H9 (cell line): ENCODE measurements at regions not wholly inside any gene's neighbourhood (a gene's known extent, or its start where the extent isn't known, plus 50 kb on each side); places are given as distances from the start of the nearest gene placed in this dataset.
"Not testable (repeated sequence)": the region's sequence is repeated elsewhere in the genome, so short reads cannot be mapped to it uniquely, and the experiment has no call there.

Source experiments
- DNase-seq: peaks from one replicate; pipeline ENCODE4 v3.0.0-alpha.2; 2017
- H2AFZ ChIP-seq: one replicate; pipeline ENCODE4 v1.6.1; 2013; ENCODE audit warnings: mild to moderate bottlenecking, low read length, control low read depth, moderate library complexity
- H2AK5ac ChIP-seq: 2 replicates; pipeline ENCODE4 v1.6.1; 2013; ENCODE audit warnings: low read length, control low read depth, mixed read lengths; ENCODE audit not compliant: insufficient read length
- H2BK120ac ChIP-seq: one replicate; pipeline ENCODE4 v1.6.1; 2013; ENCODE audit warnings: low read depth, mild to moderate bottlenecking, low read length, control low read depth, inconsistent platforms; ENCODE audit not compliant: poor library complexity, severe bottlenecking
- H2BK12ac ChIP-seq: 2 replicates; pipeline ENCODE4 v1.6.1; 2013; ENCODE audit warnings: low read length, control low read depth, mixed read lengths, low read depth; ENCODE audit not compliant: insufficient read length
- H2BK15ac ChIP-seq: 2 replicates; pipeline ENCODE4 v1.6.1; 2013; ENCODE audit warnings: low read depth, low read length, control low read depth
- H2BK20ac ChIP-seq: one replicate; pipeline ENCODE4 v1.6.1; 2013; ENCODE audit warnings: low read depth, mild to moderate bottlenecking, low read length, control low read depth, inconsistent platforms; ENCODE audit not compliant: poor library complexity, severe bottlenecking
- H2BK5ac ChIP-seq: 2 replicates; pipeline ENCODE4 v1.6.1; 2013; ENCODE audit warnings: low read length, control low read depth, mixed read lengths; ENCODE audit not compliant: insufficient read length
- H3K14ac ChIP-seq: 2 replicates; pipeline ENCODE4 v1.6.1; 2013; ENCODE audit warnings: low read length, control low read depth; ENCODE audit not compliant: insufficient read depth
- H3K18ac ChIP-seq: 2 replicates; pipeline ENCODE4 v1.6.1; 2013; ENCODE audit warnings: low read depth, mild to moderate bottlenecking, mixed read lengths, low read length, control low read depth; ENCODE audit not compliant: insufficient read length
- H3K23ac ChIP-seq: 2 replicates; pipeline ENCODE4 v1.6.1; 2013; ENCODE audit warnings: low read length, control low read depth, mixed read lengths, low read depth; ENCODE audit not compliant: insufficient read length
- H3K23me2 ChIP-seq: 2 replicates; pipeline ENCODE4 v1.6.1; 2013; ENCODE audit warnings: low read depth, mild to moderate bottlenecking, mixed read lengths, low read length, control low read depth; ENCODE audit not compliant: insufficient read length, poor library complexity, severe bottlenecking
- H3K27ac ChIP-seq: 2 replicates; pipeline ENCODE4 v1.5.1; 2013; ENCODE audit warnings: low read length, control low read depth, mixed read lengths, low read depth; ENCODE audit not compliant: insufficient read length
- H3K27me3 ChIP-seq: 2 replicates; pipeline ENCODE4 v1.6.1; 2013; ENCODE audit warnings: low read length, control low read depth, inconsistent platforms; ENCODE audit not compliant: insufficient read depth
- H3K4ac ChIP-seq: 2 replicates; pipeline ENCODE4 v1.6.1; 2013; ENCODE audit warnings: low read depth, mild to moderate bottlenecking, control low read depth, inconsistent platforms, low read length, moderate library complexity
- H3K4me1 ChIP-seq: 2 replicates; pipeline ENCODE4 v1.6.1; 2013; ENCODE audit warnings: low read length, control low read depth, inconsistent platforms; ENCODE audit not compliant: insufficient read depth
- H3K4me2 ChIP-seq: 2 replicates; pipeline ENCODE4 v1.6.1; 2013; ENCODE audit warnings: low read length, control low read depth, mixed read lengths; ENCODE audit not compliant: insufficient read length, insufficient read depth
- H3K56ac ChIP-seq: 2 replicates; pipeline ENCODE4 v1.6.1; 2013; ENCODE audit warnings: low read depth, mild to moderate bottlenecking, mixed read lengths, low read length, control low read depth; ENCODE audit not compliant: insufficient read length
- H3K79me1 ChIP-seq: 2 replicates; pipeline ENCODE4 v1.6.1; 2013; ENCODE audit warnings: low read depth, mild to moderate bottlenecking, moderate library complexity, low read length, control low read depth, inconsistent platforms; ENCODE audit not compliant: insufficient read depth, poor library complexity, severe bottlenecking
- H3K79me2 ChIP-seq: 2 replicates; pipeline ENCODE4 v1.6.1; 2013; ENCODE audit warnings: low read length, control low read depth, inconsistent platforms; ENCODE audit not compliant: insufficient read depth
- H3K9ac ChIP-seq: 2 replicates; pipeline ENCODE4 v1.6.1; 2013; ENCODE audit warnings: low read length, control low read depth, mixed read lengths; ENCODE audit not compliant: insufficient read length; ENCODE audit errors: extremely low read depth
- H3K9me3 ChIP-seq: one replicate; pipeline ENCODE4 v1.6.1; 2013; ENCODE audit warnings: low read depth, low read length, inconsistent platforms; ENCODE audit not compliant: control insufficient read depth
- H3T11ph ChIP-seq: one replicate; pipeline ENCODE4 v1.6.1; 2013; ENCODE audit warnings: mild to moderate bottlenecking, low read length, control low read depth, inconsistent platforms
- H4K20me1 ChIP-seq: one replicate; pipeline ENCODE4 v1.6.1; 2013; ENCODE audit not compliant: control insufficient read depth, insufficient read length, insufficient read depth
- H4K5ac ChIP-seq: 2 replicates; pipeline ENCODE4 v1.6.1; 2013; ENCODE audit warnings: low read depth, mild to moderate bottlenecking, mixed read lengths, low read length, control low read depth; ENCODE audit not compliant: insufficient read length
- H4K8ac ChIP-seq: replicated peaks from 2 replicates; pipeline ENCODE4 v1.6.1; 2013; ENCODE audit warnings: low read length, control low read depth, mixed read lengths, low read depth; ENCODE audit not compliant: insufficient read length
- H4K91ac ChIP-seq: 2 replicates; pipeline ENCODE4 v1.6.1; 2013; ENCODE audit warnings: low read depth, mild to moderate bottlenecking, moderate library complexity, mixed read lengths, low read length, control low read depth; ENCODE audit not compliant: insufficient read length
- H3K27ac Mint-ChIP-seq, 3 experiments: 2 replicates in 2 of 3; 3 replicates in 1 of 3; pipeline ENCODE4 v1.8.0; 2020 to 2021; ENCODE audit warnings: mixed read lengths in 3 of 3, mild to moderate bottlenecking in 1 of 3, moderate library complexity in 1 of 3
- H3K27me3 Mint-ChIP-seq: 2 replicates; pipeline ENCODE4 v1.8.0; 2021; ENCODE audit warnings: low read depth, mild to moderate bottlenecking, moderate library complexity, mixed read lengths
- H3K36me3 Mint-ChIP-seq, 3 experiments: 2 replicates in 2 of 3; 3 replicates in 1 of 3; pipeline ENCODE4 v1.8.0; 2020 to 2021; ENCODE audit warnings: low read depth in 3 of 3, mixed read lengths in 3 of 3; ENCODE audit not compliant: insufficient read depth in 1 of 3
- H3K4me1 Mint-ChIP-seq, 2 experiments: 2 replicates each; pipeline ENCODE4 v1.8.0; 2020; ENCODE audit warnings: mixed read lengths in 2 of 2
- H3K4me3 Mint-ChIP-seq, 2 experiments: 2 replicates in 1 of 2; 3 replicates in 1 of 2; pipeline ENCODE4 v1.8.0; 2020 to 2021; ENCODE audit warnings: mild to moderate bottlenecking in 2 of 2, mixed read lengths in 2 of 2, moderate library complexity in 1 of 2
- H3K9me3 Mint-ChIP-seq, 2 experiments: 2 replicates in 1 of 2; 3 replicates in 1 of 2; pipeline ENCODE4 v1.8.0; 2020; ENCODE audit warnings: mild to moderate bottlenecking in 2 of 2, mixed read lengths in 2 of 2, moderate library complexity in 1 of 2
- WGBS: extraction: QIAGEN DNeasy Blood & Tissue Kit; methylation state at CpG from one replicate; pipeline ENCODE4 v1.1.7; 2013; ENCODE audit warnings: missing lambda C conversion rate, low lambda C conversion rate, mixed read lengths; ENCODE audit not compliant: insufficient read length; ENCODE audit errors: extremely low coverage; 5-methylcytosine and 5-hydroxymethylcytosine counted together
- TF ChIP-seq, protein P1 (sequence below): fragments of 200-600 bp; sonication (generic); conservative IDR thresholded peaks from 3 replicates; pipeline ENCODE4 v1.8.0; 2021; ENCODE audit warnings: antibody characterized with exemption, mild to moderate bottlenecking

DNA sequence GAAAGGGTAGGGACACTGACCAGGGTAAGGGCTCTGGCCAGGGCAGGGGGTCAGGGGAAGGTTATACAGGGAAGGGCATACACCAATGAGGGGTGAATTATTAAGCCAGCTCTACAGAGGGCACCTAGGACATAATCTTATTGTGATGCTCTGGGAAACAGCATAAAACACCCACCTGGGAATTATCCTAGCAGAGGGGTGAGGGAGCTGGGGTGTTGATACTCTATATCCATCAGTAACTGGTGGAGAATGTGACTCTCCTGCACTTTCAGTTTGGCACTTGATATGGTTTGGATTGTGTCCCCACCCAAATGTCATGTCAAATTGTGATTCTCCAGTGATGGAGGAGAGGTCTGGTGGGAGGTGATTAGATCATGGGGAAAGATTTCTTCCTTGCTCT is 291.2 kb downstream of the ASMT start:
- no peaks in the 10 kb centered on the region for H3K23me2 ChIP-seq
- H3K4me1 Mint-ChIP-seq, result peaks cover 11 to 13% of the 10 kb centered on the region in 2 experiments
- no peak overlapping the region for H3K23ac ChIP-seq
- no peak overlapping the region for H2BK5ac ChIP-seq
- H3K4me3 Mint-ChIP-seq, result no peak overlapping the region
- no peak overlapping the region for H3K56ac ChIP-seq
- H3K79me2 ChIP-seq, result no peaks in the 10 kb centered on the region
- H2AFZ ChIP-seq, result no peak overlapping the region
- TF ChIP-seq, protein P1, sequence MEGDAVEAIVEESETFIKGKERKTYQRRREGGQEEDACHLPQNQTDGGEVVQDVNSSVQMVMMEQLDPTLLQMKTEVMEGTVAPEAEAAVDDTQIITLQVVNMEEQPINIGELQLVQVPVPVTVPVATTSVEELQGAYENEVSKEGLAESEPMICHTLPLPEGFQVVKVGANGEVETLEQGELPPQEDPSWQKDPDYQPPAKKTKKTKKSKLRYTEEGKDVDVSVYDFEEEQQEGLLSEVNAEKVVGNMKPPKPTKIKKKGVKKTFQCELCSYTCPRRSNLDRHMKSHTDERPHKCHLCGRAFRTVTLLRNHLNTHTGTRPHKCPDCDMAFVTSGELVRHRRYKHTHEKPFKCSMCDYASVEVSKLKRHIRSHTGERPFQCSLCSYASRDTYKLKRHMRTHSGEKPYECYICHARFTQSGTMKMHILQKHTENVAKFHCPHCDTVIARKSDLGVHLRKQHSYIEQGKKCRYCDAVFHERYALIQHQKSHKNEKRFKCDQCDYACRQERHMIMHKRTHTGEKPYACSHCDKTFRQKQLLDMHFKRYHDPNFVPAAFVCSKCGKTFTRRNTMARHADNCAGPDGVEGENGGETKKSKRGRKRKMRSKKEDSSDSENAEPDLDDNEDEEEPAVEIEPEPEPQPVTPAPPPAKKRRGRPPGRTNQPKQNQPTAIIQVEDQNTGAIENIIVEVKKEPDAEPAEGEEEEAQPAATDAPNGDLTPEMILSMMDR, result no peak
- no peak overlapping the region for H2BK120ac ChIP-seq
- peaks cover 4% of the 10 kb centered on the region; the same call in 1 of the 2 replicates for H3K27me3 Mint-ChIP-seq
- no peak overlapping the region for H3K4me2 ChIP-seq
- no peak overlapping the region for H3K27ac Mint-ChIP-seq
- no peak overlapping the region for H2BK12ac ChIP-seq
- no peak overlapping the region for H3K14ac ChIP-seq
- no peaks in the 10 kb centered on the region for H3K27me3 ChIP-seq
- no peaks in the 10 kb centered on the region for H4K20me1 ChIP-seq
- H2AK5ac ChIP-seq, result no peak overlapping the region
- H3K4me1 ChIP-seq, result no peaks in the 10 kb centered on the region
- no peaks in the 10 kb centered on the region for H3K79me1 ChIP-seq
- peaks cover 0 to 7% of the 10 kb centered on the region in 2 experiments; a peak in 4 of 5 replicates for H3K9me3 Mint-ChIP-seq
- H3K4ac ChIP-seq, result no peak overlapping the region
- H3K36me3 Mint-ChIP-seq, result peaks cover 0 to 4% (median 0%) of the 10 kb centered on the region in 3 experiments; a peak in 1 of 7 replicates
- no peak overlapping the region for H4K5ac ChIP-seq
- no peak overlapping the region for H2BK20ac ChIP-seq
- DNase-seq, result no peak
- H3K18ac ChIP-seq, result no peak overlapping the region
- H2BK15ac ChIP-seq, result no peak overlapping the region
- H3K9me3 ChIP-seq, result no peaks in the 10 kb centered on the region
- H3K9ac ChIP-seq, result no peak overlapping the region
- no peak overlapping the region for H4K91ac ChIP-seq
- no peak overlapping the region for H4K8ac ChIP-seq
- no peak overlapping the region for H3K27ac ChIP-seq
- H3T11ph ChIP-seq, result no peak overlapping the region

DNA sequence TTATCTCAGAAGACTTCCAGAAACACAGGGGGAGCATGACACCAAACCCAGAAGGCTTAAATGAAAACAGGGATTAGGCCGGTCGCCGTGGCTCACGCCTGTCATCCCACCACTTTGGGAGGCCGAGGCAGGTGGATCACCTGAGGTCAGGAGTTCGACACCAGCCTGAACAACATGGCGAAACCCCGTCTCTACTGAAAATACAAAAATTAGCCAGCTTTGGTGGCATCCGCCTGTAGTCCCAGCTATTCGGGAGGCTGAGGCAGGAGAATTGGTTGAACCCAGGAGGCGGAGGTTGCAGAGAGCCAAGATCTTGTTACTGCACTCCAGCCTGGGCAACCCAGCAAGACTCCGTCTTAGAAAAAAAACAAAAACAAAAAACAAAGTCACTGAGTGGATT is 294.1 kb downstream of the ASMT start:
- H3K4me2 ChIP-seq, H3K23me2 ChIP-seq, H3K27ac ChIP-seq, H3K79me2 ChIP-seq, H2AFZ ChIP-seq, H3K18ac ChIP-seq, H3K9me3 Mint-ChIP-seq, H4K20me1 ChIP-seq, H4K8ac ChIP-seq, H3K36me3 Mint-ChIP-seq, H3K56ac ChIP-seq, H3K4ac ChIP-seq, H3T11ph ChIP-seq, DNase-seq, H3K27ac Mint-ChIP-seq, H3K79me1 ChIP-seq, H3K4me1 ChIP-seq, H3K23ac ChIP-seq, H3K14ac ChIP-seq, H2BK12ac ChIP-seq, H4K5ac ChIP-seq, H3K27me3 ChIP-seq, H2AK5ac ChIP-seq, H2BK120ac ChIP-seq, H2BK15ac ChIP-seq, H4K91ac ChIP-seq, H2BK5ac ChIP-seq, H3K27me3 Mint-ChIP-seq, H3K9ac ChIP-seq, H2BK20ac ChIP-seq, H3K9me3 ChIP-seq, H3K4me3 Mint-ChIP-seq: not testable (repeated sequence)
- WGBS, result no CpG with 5 or more reads among the region's 12 CpGs
- H3K4me1 Mint-ChIP-seq, result peaks cover 7 to 11% of the 10 kb centered on the region in 2 experiments
